ENCODE measurements at regions not wholly inside any gene's neighbourhood (a gene's known extent, or its start where the extent isn't known, plus 50 kb on each side); places are given as distances from the start of the nearest gene placed in this dataset.

DNA sequence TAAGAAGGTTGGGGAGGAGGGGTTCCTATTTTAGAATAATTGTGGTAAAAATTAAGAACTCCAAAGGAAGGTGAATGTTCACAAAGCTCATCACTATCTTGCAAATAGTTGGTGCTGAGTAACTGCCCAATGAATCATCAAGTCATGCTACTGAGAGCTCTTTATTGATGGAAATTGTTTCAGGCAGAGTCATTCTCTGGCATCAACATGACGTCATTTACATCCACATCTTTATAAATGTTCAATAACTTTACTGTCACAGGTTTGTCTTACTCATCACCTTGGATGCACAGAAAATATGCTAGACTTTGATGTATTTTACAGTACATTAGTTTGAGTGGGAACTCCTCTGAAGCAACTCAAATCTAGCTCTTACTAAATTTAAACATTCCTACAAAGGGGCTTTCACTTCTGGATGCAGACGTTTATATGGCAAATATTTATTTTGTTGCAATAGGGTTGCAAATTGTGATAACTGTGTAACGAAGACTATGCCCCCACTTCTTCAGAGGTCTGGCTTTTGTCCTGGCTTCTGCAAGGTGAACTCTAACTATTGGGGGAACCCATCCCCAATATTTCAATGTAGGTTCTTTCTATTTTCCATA is 273.7 kb upstream of the AJAP1 start:
- TF ChIP-seq, protein P1, sequence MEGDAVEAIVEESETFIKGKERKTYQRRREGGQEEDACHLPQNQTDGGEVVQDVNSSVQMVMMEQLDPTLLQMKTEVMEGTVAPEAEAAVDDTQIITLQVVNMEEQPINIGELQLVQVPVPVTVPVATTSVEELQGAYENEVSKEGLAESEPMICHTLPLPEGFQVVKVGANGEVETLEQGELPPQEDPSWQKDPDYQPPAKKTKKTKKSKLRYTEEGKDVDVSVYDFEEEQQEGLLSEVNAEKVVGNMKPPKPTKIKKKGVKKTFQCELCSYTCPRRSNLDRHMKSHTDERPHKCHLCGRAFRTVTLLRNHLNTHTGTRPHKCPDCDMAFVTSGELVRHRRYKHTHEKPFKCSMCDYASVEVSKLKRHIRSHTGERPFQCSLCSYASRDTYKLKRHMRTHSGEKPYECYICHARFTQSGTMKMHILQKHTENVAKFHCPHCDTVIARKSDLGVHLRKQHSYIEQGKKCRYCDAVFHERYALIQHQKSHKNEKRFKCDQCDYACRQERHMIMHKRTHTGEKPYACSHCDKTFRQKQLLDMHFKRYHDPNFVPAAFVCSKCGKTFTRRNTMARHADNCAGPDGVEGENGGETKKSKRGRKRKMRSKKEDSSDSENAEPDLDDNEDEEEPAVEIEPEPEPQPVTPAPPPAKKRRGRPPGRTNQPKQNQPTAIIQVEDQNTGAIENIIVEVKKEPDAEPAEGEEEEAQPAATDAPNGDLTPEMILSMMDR (IDR thresholded peaks at IDR 0.05): no peak
- TF ChIP-seq POLR2A (IDR thresholded peaks at IDR 0.05): no peak
